Hippocampal formation (tissue), 2 donors: ENCODE measurements at regions not wholly inside any gene's neighbourhood (a gene's known extent, or its start where the extent isn't known, plus 50 kb on each side); places are given as distances from the start of the nearest gene placed in this dataset.

Experiments used
- DNase-seq, 2 donors: peaks; one replicate each; lab custom pipeline; 2025; lab: John Stamatoyannopoulos, UW

- DNase-seq = no peak
Observed at GRCh38 chr16:13393816-13394215, 492.4 kb downstream of the SHISA9 start.

GRCh38 chr16:13394488-13394887 is 493.1 kb downstream of the SHISA9 start:
- no peak for DNase-seq

GRCh38 chr16:13397126-13397525 is 495.7 kb downstream of the SHISA9 start:
- DNase-seq = no peak

GRCh38 chr16:13401641-13402040 is 500.2 kb downstream of the SHISA9 start:
- no peak for DNase-seq

GRCh38 chr16:13402601-13403000 is 501.2 kb downstream of the SHISA9 start:
- DNase-seq = no peak

- no peak for DNase-seq
Observed at GRCh38 chr16:13403326-13403725, 501.9 kb downstream of the SHISA9 start.

GRCh38 chr16:13414154-13414553 is 505.8 kb upstream of the ERCC4 start:
- no peak for DNase-seq

- no peak for DNase-seq
Observed at GRCh38 chr16:13419589-13419988, 500.4 kb upstream of the ERCC4 start.

- no peak for DNase-seq
Observed at GRCh38 chr16:13421726-13422125, 498.2 kb upstream of the ERCC4 start.

- no peak for DNase-seq
Observed at GRCh38 chr16:13425836-13426235, 494.1 kb upstream of the ERCC4 start.

GRCh38 chr16:13426269-13426668 is 493.7 kb upstream of the ERCC4 start:
- no peak for DNase-seq

- DNase-seq = no peak
Observed at GRCh38 chr16:13426736-13427135, 493.2 kb upstream of the ERCC4 start.

- DNase-seq = no peak
Observed at GRCh38 chr16:13427943-13428342, 492.0 kb upstream of the ERCC4 start.

- DNase-seq = no peak
Observed at GRCh38 chr16:13429416-13429815, 490.5 kb upstream of the ERCC4 start.

GRCh38 chr16:13435415-13435814 is 484.5 kb upstream of the ERCC4 start:
- no peak for DNase-seq

- DNase-seq = no peak
Observed at GRCh38 chr16:13435873-13436474, 484.0 kb upstream of the ERCC4 start.

- DNase-seq = no peak
Observed at GRCh38 chr16:13436641-13437412, 483.1 kb upstream of the ERCC4 start.

GRCh38 chr16:13437413-13437795 is 482.6 kb upstream of the ERCC4 start:
- DNase-seq = no peak

- no peak for DNase-seq
Observed at GRCh38 chr16:13438064-13438463, 481.9 kb upstream of the ERCC4 start.

- no peak for DNase-seq
Observed at GRCh38 chr16:13439766-13440165, 480.2 kb upstream of the ERCC4 start.

- no peak for DNase-seq
Observed at GRCh38 chr16:13441675-13442074, 478.3 kb upstream of the ERCC4 start.

- no peak for DNase-seq
Observed at GRCh38 chr16:13448346-13448745, 471.6 kb upstream of the ERCC4 start.

- peak in 1 of 2 donors; percentile 3 for DNase-seq
Observed at GRCh38 chr16:13453325-13453724, 466.6 kb upstream of the ERCC4 start.
